Transverse colon (tissue), 3 donors: ENCODE measurements at regions not wholly inside any gene's neighbourhood (a gene's known extent, or its start where the extent isn't known, plus 50 kb on each side); places are given as distances from the start of the nearest gene placed in this dataset.

Source experiments
- POLR2A ChIP-seq: fragments of 450-650 bp; IDR thresholded peaks from one replicate; pipeline ENCODE4 v1.6.1; 2016; ENCODE audit warnings: antibody characterized with exemption, mild to moderate bottlenecking, moderate library complexity
- POLR2AphosphoS5 ChIP-seq, 3 donors: sonication (generic); formaldehyde crosslinking; IDR thresholded peaks; one replicate each; pipeline ENCODE4 v1.6.1; 2016; ENCODE audit warnings: antibody characterized with exemption in 3 of 3

- TF ChIP-seq POLR2AphosphoS5 (IDR thresholded peaks at IDR 0.05) (no peak), POLR2A (no peak)
Observed at GRCh38 chr10:63770523-63770922, 249.3 kb downstream of the REEP3 start.
